Rectal smooth muscle tissue (tissue), 1 donor: ENCODE measurements at regions not wholly inside any gene's neighbourhood (a gene's known extent, or its start where the extent isn't known, plus 50 kb on each side); places are given as distances from the start of the nearest gene placed in this dataset.
"Not testable (repeated sequence)": the region's sequence is repeated elsewhere in the genome, so short reads cannot be mapped to it uniquely, and the experiment has no call there.

Experiments
- H3K27ac ChIP-seq: one replicate; pipeline ENCODE4 v1.7.0; 2013; ENCODE audit warnings: low read depth, low read length, inconsistent platforms
- H3K27me3 ChIP-seq: one replicate; pipeline ENCODE4 v1.7.0; 2013; ENCODE audit warnings: low read length; ENCODE audit not compliant: control insufficient read depth, insufficient read depth
- H3K36me3 ChIP-seq: one replicate; pipeline ENCODE4 v1.7.0; 2013; ENCODE audit warnings: low read length; ENCODE audit not compliant: control insufficient read depth, insufficient read depth
- H3K4me1 ChIP-seq: one replicate; pipeline ENCODE4 v1.7.0; 2013; ENCODE audit warnings: low read length; ENCODE audit not compliant: control insufficient read depth, insufficient read depth
- H3K4me3 ChIP-seq: one replicate; pipeline ENCODE4 v1.7.0; 2013; ENCODE audit warnings: low read length
- H3K9ac ChIP-seq: one replicate; pipeline ENCODE4 v1.7.0; 2013; ENCODE audit warnings: low read length

GRCh38 chr16:88306860-88307545 lies 75.8 kb upstream of the ZNF469 start:
- Histone ChIP-seq H3K36me3 (no peaks in the 10 kb centered on the region), H3K27me3 (no peaks in the 10 kb centered on the region), H3K4me3 (no peak overlapping the region), H3K9ac (no peak overlapping the region), H3K27ac (no peak overlapping the region), H3K4me1 (peaks cover 11% of the 10 kb centered on the region)

- H3K27ac ChIP-seq: no peak overlapping the region
- peaks cover 11% of the 10 kb centered on the region for H3K4me1 ChIP-seq
- no peak overlapping the region for H3K9ac ChIP-seq
- no peaks in the 10 kb centered on the region for H3K36me3 ChIP-seq
- H3K4me3 ChIP-seq: no peak overlapping the region
- H3K27me3 ChIP-seq: no peaks in the 10 kb centered on the region
Measured at GRCh38 chr16:88308441-88309173, 74.2 kb upstream of the ZNF469 start.

GRCh38 chr16:88309174-88309907 lies 73.4 kb upstream of the ZNF469 start:
- Histone ChIP-seq H3K4me3 (no peak overlapping the region), H3K27ac (no peak overlapping the region), H3K4me1 (peaks cover 7% of the 10 kb centered on the region), H3K9ac (no peak overlapping the region), H3K36me3 (no peaks in the 10 kb centered on the region), H3K27me3 (no peaks in the 10 kb centered on the region)

GRCh38 chr16:88309908-88310265 lies 72.9 kb upstream of the ZNF469 start:
- no peak overlapping the region for H3K4me3 ChIP-seq
- H3K36me3 ChIP-seq: no peaks in the 10 kb centered on the region

GRCh38 chr16:88310796-88311605 lies 71.8 kb upstream of the ZNF469 start:
- Histone ChIP-seq H3K36me3 (no peaks in the 10 kb centered on the region), H3K9ac (no peak overlapping the region), H3K4me1 (no peaks in the 10 kb centered on the region), H3K27ac (no peak overlapping the region), H3K4me3 (no peak overlapping the region), H3K27me3 (no peaks in the 10 kb centered on the region)

More at GRCh38 chr16:88309908-88310265, 72.9 kb upstream of the ZNF469 start:
- H3K27me3 ChIP-seq: no peaks in the 10 kb centered on the region
- H3K4me1 ChIP-seq: peaks cover 1% of the 10 kb centered on the region
- no peak overlapping the region for H3K27ac ChIP-seq
- no peak overlapping the region for H3K9ac ChIP-seq

- not testable (repeated sequence) for H3K36me3 ChIP-seq, H3K4me3 ChIP-seq, H3K9ac ChIP-seq, H3K27ac ChIP-seq, H3K27me3 ChIP-seq, H3K4me1 ChIP-seq
Measured at GRCh38 chr16:88311860-88312259, 70.9 kb upstream of the ZNF469 start.

GRCh38 chr16:88312732-88313131 lies 70.0 kb upstream of the ZNF469 start:
- H3K4me3 ChIP-seq: no peak overlapping the region
- no peaks in the 10 kb centered on the region for H3K4me1 ChIP-seq
- no peak overlapping the region for H3K27ac ChIP-seq
- no peaks in the 10 kb centered on the region for H3K27me3 ChIP-seq
- no peak overlapping the region for H3K9ac ChIP-seq
- H3K36me3 ChIP-seq: no peaks in the 10 kb centered on the region

- Histone ChIP-seq H3K4me3 (no peak overlapping the region), H3K27ac (no peak overlapping the region), H3K36me3 (no peaks in the 10 kb centered on the region), H3K9ac (no peak overlapping the region), H3K4me1 (no peaks in the 10 kb centered on the region), H3K27me3 (no peaks in the 10 kb centered on the region)
Measured at GRCh38 chr16:88314991-88315542, 67.7 kb upstream of the ZNF469 start.

- H3K4me1 ChIP-seq: no peaks in the 10 kb centered on the region
- H3K9ac ChIP-seq: no peak overlapping the region
- H3K27me3 ChIP-seq: no peaks in the 10 kb centered on the region
- no peak overlapping the region for H3K4me3 ChIP-seq
- no peaks in the 10 kb centered on the region for H3K36me3 ChIP-seq
- H3K27ac ChIP-seq: no peak overlapping the region
Measured at GRCh38 chr16:88315543-88316105, 67.1 kb upstream of the ZNF469 start.

GRCh38 chr16:88316151-88316550 lies 66.6 kb upstream of the ZNF469 start:
- H3K27ac ChIP-seq: no peak overlapping the region
- no peaks in the 10 kb centered on the region for H3K27me3 ChIP-seq
- H3K4me3 ChIP-seq: no peak overlapping the region
- no peaks in the 10 kb centered on the region for H3K36me3 ChIP-seq
- H3K4me1 ChIP-seq: no peaks in the 10 kb centered on the region
- no peak overlapping the region for H3K9ac ChIP-seq

GRCh38 chr16:88316941-88317612 lies 65.7 kb upstream of the ZNF469 start:
- no peak overlapping the region for H3K4me3 ChIP-seq
- no peak overlapping the region for H3K27ac ChIP-seq
- H3K9ac ChIP-seq: no peak overlapping the region
- no peaks in the 10 kb centered on the region for H3K36me3 ChIP-seq
- H3K27me3 ChIP-seq: no peaks in the 10 kb centered on the region
- no peaks in the 10 kb centered on the region for H3K4me1 ChIP-seq
